GM18502 (cell line): ENCODE measurements at regions not wholly inside any gene's neighbourhood (a gene's known extent, or its start where the extent isn't known, plus 50 kb on each side); places are given as distances from the start of the nearest gene placed in this dataset.

Experiments used
- ATAC-seq: cut with Tn5 transposase; IDR thresholded peaks from one replicate; pipeline ENCODE4 v1.9.1; 2021; ENCODE audit warnings: mild to moderate bottlenecking; ENCODE audit not compliant: unreplicated experiment, poor library complexity

DNA sequence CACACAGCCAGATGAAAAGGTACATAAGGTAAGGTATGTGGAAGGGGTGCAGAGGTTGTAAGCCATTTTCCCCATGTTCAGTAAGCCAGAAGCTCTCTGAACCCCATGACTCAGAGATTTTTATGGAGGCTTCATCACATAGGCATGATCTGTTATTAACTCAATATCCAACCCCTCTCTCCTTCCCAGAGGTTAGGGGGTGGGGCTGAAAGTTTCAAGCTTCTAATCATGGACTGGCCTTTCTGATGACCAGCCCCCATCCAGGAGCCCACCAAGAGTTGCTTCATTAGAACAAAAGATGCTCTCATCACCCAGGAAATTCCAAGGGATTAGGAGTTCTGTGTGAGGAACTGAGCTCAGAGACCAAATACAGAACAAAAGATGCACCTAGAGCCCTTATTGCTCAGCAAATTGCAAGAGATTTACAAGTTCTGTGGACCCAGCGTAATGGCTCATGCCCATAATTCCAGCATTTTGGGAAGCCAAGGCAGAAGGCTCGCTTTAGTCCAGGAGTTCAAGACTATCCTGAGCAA is 103.2 kb upstream of the DAAM1 start:
- ATAC-seq: no peak

- ATAC-seq: no peak
Observed at GRCh38 chr14:59086241-59086882, 102.1 kb upstream of the DAAM1 start.

DNA sequence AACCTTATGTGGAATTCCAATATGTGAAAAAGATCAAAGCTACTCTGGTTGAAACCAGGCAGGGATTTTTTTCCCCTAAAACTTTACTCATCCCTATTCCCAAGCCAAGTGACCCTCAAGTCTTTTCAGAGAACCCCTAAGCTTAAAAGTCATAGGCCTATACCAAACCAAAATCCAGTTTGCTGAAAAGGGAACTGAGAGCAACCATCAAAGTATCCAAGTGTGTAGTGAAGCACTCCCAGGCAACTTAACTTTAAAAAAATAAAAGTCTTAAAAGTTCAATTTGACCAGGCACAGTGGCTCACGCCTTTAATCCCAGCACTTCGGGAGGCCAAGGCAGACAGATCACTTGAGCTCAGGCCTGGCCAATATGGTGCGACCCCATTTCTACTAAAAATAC is 101.2 kb upstream of the DAAM1 start:
- no peak for ATAC-seq

DNA sequence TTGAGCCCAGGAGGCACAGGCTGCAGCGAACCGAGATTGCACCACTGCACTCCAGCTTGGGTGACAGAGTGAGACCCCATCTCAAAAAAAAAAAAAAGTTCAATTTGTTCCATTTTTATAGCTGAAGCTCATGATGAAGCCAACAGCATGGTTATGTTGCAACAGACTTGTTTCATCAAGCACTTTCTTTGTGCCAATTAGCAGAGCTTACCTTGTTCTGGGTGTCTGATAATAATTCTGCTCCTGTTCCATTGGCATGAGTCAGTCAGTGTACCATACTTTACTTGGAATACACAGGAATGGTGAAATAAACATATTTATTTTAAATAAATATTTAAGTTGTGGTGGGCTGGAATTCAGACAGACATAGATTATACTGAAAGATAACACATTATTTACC is 100.8 kb upstream of the DAAM1 start:
- ATAC-seq: no peak

GRCh38 chr14:59090572-59090971 is 97.9 kb upstream of the DAAM1 start:
- no peak for ATAC-seq

GRCh38 chr14:59091404-59091803 is 97.1 kb upstream of the DAAM1 start:
- ATAC-seq: no peak

- ATAC-seq: no peak
Observed at GRCh38 chr14:59091976-59092375, 96.5 kb upstream of the DAAM1 start.

DNA sequence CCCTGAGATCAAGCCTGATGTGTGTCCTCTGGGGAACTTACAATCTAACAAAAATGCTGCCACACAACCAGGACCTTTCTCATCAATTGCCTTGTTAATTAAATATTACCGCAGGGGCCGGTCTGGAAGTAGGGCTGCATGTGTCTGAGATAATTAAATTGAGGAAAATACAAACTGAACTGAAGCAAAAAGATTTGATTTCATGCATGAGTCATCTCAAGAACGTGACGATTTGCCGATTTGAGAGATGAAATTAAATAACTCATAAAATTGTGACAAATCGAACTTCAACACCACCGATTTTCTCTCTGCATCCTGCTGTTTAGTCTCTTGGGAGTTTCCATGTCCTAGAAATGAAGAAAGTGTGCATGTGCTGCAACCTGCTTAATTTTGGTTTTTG is 94.6 kb upstream of the DAAM1 start:
- no peak for ATAC-seq

DNA sequence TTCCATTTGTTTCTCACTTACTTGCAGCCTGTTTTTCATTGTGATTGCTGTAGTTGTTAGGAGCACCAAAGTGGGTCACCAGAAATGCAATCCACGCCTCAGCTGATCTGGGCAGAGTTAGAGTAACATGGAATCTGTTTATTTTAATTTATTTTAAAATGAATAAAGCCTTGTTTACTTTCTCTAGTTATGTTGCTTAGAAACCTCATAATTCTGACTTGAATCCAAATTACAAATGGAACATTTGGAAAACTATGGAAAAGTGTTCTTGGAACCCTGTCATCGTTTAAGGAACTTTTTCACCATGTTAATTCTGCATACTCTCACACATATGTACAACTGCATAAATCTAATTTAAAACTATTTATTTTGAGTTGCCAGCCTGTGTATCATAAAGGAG is 92.2 kb upstream of the DAAM1 start:
- ATAC-seq: no peak

DNA sequence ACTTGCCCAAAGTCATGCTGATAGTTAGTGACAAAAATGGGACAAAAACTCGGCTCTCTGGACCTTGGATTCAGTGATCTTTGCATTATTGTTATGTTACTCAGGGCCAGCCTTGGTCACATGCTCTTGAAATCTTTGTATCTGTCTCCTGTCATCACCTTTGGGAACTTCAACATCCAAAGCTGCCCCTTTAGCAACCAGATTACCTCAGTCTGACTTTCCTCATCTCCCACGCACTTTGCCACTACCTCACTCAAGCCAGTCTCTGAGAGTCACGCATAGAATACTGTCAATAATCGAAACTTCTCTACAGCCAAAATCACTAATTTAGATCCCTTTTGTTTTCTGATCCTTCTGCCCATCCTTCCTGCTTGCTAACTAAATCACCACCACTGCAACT is 90.8 kb upstream of the DAAM1 start:
- no peak for ATAC-seq

DNA sequence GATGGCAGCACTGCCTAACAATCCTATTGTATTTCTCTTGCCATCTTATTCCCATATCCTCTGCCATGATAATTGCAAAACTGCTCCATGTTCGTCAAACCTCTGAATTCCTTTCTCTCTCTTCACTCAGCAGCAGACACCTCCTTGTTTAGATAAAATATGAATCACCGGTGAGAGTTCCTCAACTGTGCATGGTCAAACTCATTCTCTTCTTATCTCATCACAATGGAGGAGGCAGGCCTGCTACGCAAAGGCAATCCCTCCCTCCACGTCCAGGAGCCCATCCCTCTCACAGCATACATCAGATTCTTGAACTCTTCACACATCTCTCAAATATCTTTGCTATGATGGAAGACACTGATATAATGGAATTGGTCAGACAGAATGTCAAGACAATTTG is 90.1 kb upstream of the DAAM1 start:
- ATAC-seq: no peak

- no peak for ATAC-seq
Observed at GRCh38 chr14:59100205-59100604, 88.3 kb upstream of the DAAM1 start.

GRCh38 chr14:59101476-59101875 is 87.0 kb upstream of the DAAM1 start:
- no peak for ATAC-seq

- no peak for ATAC-seq
Observed at GRCh38 chr14:59103396-59103795, 85.1 kb upstream of the DAAM1 start.

DNA sequence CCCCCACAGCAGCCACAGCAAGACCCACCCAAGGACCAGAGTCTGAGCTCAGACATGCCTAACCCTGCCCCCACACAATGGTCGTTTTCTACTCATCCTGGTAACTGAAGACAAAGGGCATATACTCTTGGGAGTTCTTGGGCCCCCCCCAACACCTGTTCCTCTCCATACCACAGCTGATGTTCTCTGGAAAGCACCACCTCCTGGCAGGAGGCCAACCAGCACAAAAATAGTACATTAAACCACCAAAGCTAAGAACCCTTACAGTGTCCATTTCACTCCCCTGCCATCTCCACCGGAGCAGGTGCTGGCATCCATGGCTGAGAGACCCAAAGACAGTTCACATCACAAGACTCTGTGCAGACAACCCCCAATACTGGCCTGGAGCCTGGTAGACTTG is 80.6 kb upstream of the DAAM1 start:
- no peak for ATAC-seq

DNA sequence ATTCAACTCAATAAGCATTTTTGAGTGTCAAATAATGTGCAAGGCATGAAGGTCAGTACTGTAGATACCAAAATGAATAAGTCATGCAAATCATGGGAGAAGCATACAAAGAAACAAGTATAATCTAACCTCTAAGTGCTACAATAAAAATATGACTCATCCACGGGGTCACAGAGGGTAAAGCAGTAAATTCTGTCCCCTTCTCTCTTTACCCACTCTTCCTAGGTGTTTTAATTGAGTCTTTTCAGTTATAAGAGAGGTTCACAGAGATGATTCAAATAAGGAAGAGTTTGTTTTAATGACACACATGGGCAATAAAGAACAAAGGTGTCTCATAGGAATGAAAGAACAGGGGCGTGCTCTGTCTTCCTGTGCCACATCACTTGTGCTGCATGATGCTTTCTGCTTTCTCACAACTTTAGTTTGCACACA is 71.5 kb upstream of the DAAM1 start:
- no peak for ATAC-seq

DNA sequence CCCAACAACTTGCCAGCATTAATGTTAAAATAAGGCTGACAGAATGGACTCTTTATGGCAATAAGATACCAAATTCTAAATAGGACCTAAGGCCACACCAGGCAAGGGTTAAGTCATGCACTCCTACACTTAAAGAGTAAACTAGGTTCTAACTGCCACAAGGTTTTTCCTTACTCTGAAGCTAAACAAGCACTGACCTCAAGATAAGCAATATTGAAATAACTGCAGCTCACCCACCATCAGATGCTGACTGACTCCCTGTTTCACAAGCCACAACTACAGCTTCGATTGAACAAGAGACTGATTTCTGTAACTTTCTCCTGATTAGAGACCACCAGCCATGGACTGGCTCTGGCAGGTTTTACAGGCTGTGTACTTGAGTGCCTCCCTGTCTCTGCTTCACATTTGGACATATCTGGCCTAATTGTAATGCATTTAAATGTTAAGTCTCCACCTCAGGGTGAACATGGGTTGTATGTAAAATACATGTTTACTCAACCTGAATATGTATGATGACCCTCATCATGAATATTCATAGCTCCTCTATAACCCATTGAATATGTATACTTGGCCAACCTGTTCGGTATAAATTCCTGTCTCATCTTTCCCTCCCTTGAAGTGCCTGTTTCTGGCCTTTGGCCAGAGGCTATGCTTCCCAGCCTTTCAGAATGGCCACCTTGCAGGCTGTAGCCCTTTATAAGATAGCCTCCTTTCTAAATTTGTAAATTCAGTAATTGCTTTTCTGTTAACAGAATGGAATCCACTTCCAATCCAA is 70.5 kb upstream of the DAAM1 start:
- no peak for ATAC-seq

DNA sequence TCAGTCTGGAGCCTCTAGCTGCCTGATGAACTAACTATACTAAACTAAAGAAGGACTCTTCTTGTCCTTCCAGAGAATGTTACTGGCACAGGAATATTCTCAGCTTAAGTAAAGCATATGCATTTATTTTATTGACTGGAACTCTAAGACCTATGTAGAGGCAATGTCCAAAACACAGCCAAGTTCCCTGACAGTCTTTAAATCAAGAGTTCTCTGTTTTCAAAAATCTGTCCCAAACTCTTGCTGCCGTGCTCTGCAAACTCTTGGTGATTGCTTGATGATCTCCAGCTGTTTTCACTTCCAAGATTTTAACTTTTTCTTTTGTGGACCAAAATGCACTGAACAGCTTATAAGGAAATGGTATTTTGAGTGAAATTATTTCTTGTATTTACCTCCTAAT is 67.5 kb upstream of the DAAM1 start:
- no peak for ATAC-seq

GRCh38 chr14:59123531-59123930 is 64.9 kb upstream of the DAAM1 start:
- ATAC-seq: no peak

DNA sequence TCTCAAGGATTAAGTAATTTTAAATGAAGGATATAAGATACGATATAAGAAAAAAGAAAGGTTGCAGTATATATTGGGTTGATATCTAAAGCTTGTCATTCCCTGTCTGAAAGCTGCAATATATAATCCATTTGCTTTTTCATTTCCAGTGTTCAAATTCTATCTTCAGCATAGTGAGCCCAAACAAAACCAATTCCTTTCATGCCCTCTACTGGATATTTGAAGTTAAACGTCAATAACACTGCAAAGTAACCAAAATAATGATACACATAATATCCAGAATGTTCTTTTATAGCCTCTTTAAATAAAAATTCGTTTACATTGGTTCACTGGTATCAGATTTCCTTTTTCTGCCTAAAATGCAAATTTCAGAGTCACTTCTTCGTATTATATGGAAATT is 64.5 kb upstream of the DAAM1 start:
- no peak for ATAC-seq

- no peak for ATAC-seq
Observed at GRCh38 chr14:59125156-59125555, 63.3 kb upstream of the DAAM1 start.
